Cardiac fibroblast (primary cell): ENCODE measurements at regions not wholly inside any gene's neighbourhood (a gene's known extent, or its start where the extent isn't known, plus 50 kb on each side); places are given as distances from the start of the nearest gene placed in this dataset.
"Not testable (repeated sequence)": the region's sequence is repeated elsewhere in the genome, so short reads cannot be mapped to it uniquely, and the experiment has no call there.

ENCODE experiments used
- DNase-seq, 2 donors: peaks; one replicate each; pipeline versions ENCODE4 v3.0.0 to v3.0.0-alpha.2; 2010; ENCODE audit warnings: low read depth in 2 of 2
- H3K4me3 ChIP-seq, 2 donors: replicated peaks in 1 of 2; 1 replicate in 1 of 2; 2 replicates in 1 of 2; pipeline ENCODE4 v1.5.1; 2011; ENCODE audit warnings: low read depth in 2 of 2, low read length in 2 of 2, mild to moderate bottlenecking in 2 of 2, moderate library complexity in 1 of 2
- CTCF ChIP-seq: IDR thresholded peaks from one replicate; pipeline ENCODE4 v1.5.1; 2011; ENCODE audit warnings: low read depth, mild to moderate bottlenecking, low read length, inconsistent platforms

GRCh38 chr11:69877235-69877634 lies 58.0 kb upstream of the FGF3 start:
- TF ChIP-seq CTCF = no peak
- no peak for DNase-seq
- no peak overlapping the region for H3K4me3 ChIP-seq

DNA sequence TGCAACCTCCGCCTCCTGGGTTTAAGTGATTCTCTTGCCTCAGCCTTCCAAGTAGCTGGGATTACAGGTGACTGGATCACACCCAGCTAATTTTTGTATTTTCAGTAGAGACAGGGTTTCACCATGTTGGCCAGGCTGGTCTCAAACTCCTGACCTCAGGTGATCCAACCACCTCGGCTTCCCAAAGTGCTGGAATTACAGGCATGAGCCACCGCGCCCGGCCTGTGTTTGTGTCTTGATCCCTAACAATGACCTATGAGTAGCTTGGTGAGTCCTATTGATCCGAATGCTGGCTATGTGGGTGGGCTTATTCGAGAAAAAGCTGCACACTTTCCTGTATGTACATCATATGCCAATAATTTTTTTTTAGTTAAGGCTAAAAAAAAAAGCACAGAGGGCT lies 58.5 kb upstream of the FGF3 start:
- not testable (repeated sequence) for DNase-seq, H3K4me3 ChIP-seq

GRCh38 chr11:69878144-69878883 lies 59.1 kb upstream of the FGF3 start:
- no peak overlapping the region for H3K4me3 ChIP-seq
- DNase-seq = no peak
- TF ChIP-seq CTCF = no peak

DNA sequence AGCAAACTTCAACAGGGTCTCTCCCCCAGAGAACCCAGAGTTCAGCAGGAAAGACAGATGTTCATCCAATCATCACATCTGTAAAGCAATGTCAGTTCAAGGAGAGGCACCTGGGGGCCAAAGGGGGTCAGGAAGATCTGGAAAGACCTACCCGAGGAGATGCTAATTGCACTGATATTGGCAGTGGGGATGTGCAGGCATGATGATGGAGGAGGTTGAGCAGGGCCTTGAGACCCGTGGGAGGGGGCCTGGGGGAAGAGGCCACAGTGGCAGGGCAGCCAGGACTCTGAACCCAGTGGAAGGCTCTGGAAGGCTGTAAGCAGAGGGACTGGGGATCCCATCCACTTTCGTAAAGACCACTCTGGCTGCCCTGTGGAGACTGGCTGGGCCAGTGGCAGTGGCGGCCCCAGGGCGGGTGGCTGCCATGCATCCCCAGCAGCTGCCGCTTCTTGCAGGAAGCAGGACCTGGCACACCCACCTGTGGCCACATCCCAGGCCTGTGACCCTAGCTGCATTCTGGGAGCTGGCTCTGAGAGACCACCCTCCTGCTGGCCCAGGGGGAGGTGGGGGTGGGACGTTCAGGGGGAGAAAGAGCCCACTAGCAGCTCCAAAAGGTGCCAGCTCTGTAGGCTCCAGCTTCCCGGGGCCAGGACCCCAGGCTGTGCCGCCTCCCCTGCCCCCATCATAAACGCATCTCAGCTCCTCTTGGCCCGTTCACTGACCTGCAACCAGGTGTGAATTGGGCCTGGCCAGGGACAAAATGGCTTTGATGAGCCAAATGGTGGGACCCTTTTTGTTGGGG lies 59.9 kb upstream of the FGF3 start:
- DNase-seq = no peak
- TF ChIP-seq CTCF = no peak
- no peak overlapping the region for H3K4me3 ChIP-seq

DNA sequence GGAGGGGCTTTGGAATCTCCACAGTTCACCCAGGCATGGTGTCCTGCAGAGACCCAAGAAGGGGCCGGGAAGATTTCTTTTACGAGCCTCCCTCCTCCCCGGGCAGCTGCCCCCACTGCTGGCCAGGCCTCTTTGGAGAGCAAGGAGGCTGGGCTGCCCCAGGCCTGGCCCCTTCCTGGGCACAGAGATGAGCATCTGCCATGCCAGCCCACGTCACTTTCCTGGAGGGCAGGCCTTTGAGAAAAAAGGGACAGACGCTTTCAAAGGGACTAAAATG lies 60.5 kb upstream of the FGF3 start:
- TF ChIP-seq CTCF = no peak
- H3K4me3 ChIP-seq = no peak overlapping the region
- DNase-seq = no peak

- no peak overlapping the region for H3K4me3 ChIP-seq
- TF ChIP-seq CTCF = no peak
- no peak for DNase-seq
These were observed 61.0 kb upstream of the FGF3 start for GRCh38 chr11:69880041-69880825.

- no peak for TF ChIP-seq CTCF
- no peak for DNase-seq
- no peak overlapping the region for H3K4me3 ChIP-seq
These were observed 61.7 kb upstream of the FGF3 start for GRCh38 chr11:69880826-69881445.
